ENCODE measurements at regions not wholly inside any gene's neighbourhood (a gene's known extent, or its start where the extent isn't known, plus 50 kb on each side); places are given as distances from the start of the nearest gene placed in this dataset.

DNA sequence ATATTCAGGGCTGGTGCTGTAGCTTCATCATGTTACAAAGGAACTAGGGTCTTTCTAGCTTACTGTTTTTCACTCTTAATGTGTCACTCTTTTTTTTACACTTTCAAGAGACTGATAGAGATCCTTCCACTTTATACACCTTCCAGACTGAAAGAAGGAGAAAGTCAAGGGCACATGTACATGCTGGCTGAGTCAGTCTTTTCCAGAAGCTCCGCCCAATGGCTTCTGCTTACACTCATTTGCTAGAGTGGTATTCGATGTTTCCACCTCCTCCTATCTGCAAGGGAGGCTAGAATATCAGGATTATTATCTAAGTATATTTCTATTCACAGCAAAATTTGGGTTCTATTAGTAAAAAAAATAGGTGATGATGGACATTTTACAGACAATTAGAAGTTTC, 325.8 kb upstream of the OR4E1 start:
- Histone ChIP-seq H3K9me3 (replicated peaks in 1 of 3) (no peaks in the 10 kb centered on the region), H3K4me3 (no peak overlapping the region), H3K27me3 (no peaks in the 10 kb centered on the region), H3K27ac (no peak overlapping the region), H3K36me3 (replicated peaks in 1 of 2) (no peaks in the 10 kb centered on the region), H3K4me1 (replicated peaks in 1 of 2) (no peaks in the 10 kb centered on the region)
- intact Hi-C loops (cut with DNase I): no loop called here
- WGBS, 4 donors: 31 to 56% (median 46%) methylated on average over 2 of the region's 2 CpGs
- DNase-seq: no peak
- TF ChIP-seq POLR2A (IDR thresholded peaks at IDR 0.05): no peak
- TF ChIP-seq, protein P1, sequence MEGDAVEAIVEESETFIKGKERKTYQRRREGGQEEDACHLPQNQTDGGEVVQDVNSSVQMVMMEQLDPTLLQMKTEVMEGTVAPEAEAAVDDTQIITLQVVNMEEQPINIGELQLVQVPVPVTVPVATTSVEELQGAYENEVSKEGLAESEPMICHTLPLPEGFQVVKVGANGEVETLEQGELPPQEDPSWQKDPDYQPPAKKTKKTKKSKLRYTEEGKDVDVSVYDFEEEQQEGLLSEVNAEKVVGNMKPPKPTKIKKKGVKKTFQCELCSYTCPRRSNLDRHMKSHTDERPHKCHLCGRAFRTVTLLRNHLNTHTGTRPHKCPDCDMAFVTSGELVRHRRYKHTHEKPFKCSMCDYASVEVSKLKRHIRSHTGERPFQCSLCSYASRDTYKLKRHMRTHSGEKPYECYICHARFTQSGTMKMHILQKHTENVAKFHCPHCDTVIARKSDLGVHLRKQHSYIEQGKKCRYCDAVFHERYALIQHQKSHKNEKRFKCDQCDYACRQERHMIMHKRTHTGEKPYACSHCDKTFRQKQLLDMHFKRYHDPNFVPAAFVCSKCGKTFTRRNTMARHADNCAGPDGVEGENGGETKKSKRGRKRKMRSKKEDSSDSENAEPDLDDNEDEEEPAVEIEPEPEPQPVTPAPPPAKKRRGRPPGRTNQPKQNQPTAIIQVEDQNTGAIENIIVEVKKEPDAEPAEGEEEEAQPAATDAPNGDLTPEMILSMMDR (IDR thresholded peaks at IDR 0.05): no peak

DNA sequence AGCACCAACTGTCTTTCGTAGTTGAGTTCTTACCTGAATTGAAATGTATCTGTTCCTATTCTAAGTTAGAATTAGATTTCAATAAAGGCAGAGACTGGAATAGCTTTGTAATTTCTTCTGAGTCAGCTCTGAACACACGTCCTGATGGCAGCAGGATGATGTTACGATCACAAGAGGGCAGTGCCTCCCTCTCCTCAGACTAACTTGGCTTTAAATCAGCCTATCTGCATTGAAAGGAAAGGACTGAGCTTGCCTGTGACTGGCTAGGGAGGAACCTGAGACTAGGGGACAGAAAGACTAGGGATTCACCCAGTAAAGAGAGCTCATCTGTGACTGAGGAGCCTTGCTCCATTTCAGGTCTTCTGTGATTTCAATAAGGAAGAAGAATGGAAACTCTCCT, 323.7 kb upstream of the OR4E1 start:
- no peaks in the 10 kb centered on the region for H3K9me3 ChIP-seq (replicated peaks in 1 of 3)
- H3K27me3 ChIP-seq: no peaks in the 10 kb centered on the region
- intact Hi-C loops (cut with DNase I): no loop called here
- peak in 1 of 7 donors; percentile 4 for DNase-seq
- WGBS, 4 donors: 35 to 51% (median 42%) methylated on average over 3 of the region's 3 CpGs
- TF ChIP-seq, protein P1 (IDR thresholded peaks at IDR 0.05): no peak
- TF ChIP-seq POLR2A (IDR thresholded peaks at IDR 0.05): no peak
- H3K27ac ChIP-seq: no peak overlapping the region
- H3K36me3 ChIP-seq (replicated peaks in 1 of 2): no peaks in the 10 kb centered on the region
- H3K4me1 ChIP-seq (replicated peaks in 1 of 2): no peaks in the 10 kb centered on the region
- H3K4me3 ChIP-seq: no peak overlapping the region

DNA sequence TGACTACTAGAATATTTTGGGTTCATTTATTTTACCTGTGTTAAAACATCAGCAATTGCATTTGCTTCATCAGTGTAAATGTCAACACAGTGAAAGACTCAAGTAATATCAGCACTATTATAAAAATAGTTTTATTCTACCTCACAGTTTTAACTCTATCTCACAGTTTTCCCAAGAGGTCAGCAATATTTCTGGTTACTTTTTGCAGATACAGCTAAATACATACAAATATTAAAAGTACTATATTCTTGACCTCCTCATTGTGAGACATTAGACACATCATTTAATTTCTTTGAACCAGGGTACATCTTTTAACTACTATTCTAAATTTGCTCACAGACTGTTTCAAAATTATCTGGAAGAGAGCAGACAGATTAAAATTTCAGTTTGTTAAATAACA, 321.7 kb upstream of the OR4E1 start:
- TF ChIP-seq, protein P1 (IDR thresholded peaks at IDR 0.05): no peak
- no peak for TF ChIP-seq POLR2A (IDR thresholded peaks at IDR 0.05)
- no peaks in the 10 kb centered on the region for H3K36me3 ChIP-seq (replicated peaks in 1 of 2)
- intact Hi-C loops (cut with DNase I): no loop called here
- no peaks in the 10 kb centered on the region for H3K27me3 ChIP-seq
- H3K4me1 ChIP-seq (replicated peaks in 1 of 2): no peaks in the 10 kb centered on the region
- H3K27ac ChIP-seq: no peak overlapping the region
- DNase-seq: no peak
- H3K4me3 ChIP-seq: no peak overlapping the region
- no peaks in the 10 kb centered on the region for H3K9me3 ChIP-seq (replicated peaks in 1 of 3)

DNA sequence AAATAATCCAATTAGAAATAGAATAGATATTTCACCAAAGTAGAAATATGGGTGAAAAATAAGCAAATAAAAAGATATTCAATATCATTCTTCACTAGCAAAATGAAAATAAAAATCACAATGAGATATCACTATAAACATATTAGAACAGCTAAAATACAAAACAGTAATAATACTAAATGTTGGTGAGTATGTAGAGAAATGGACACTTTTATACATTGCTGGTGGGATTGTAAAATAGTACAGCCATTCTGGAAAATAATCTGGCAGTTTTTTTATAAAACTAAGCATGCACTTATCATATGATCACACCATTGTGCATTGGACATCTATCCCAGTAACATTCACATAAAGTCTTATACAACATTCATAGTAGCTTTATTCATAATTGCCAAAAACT, 320.2 kb upstream of the OR4E1 start:
- Histone ChIP-seq H3K9me3 (replicated peaks in 1 of 3) (no peaks in the 10 kb centered on the region), H3K27me3 (no peaks in the 10 kb centered on the region), H3K4me3 (no peak overlapping the region), H3K36me3 (replicated peaks in 1 of 2) (no peaks in the 10 kb centered on the region), H3K27ac (no peak overlapping the region), H3K4me1 (replicated peaks in 1 of 2) (no peaks in the 10 kb centered on the region)
- intact Hi-C loops (cut with DNase I): no loop called here
- no peak for DNase-seq
- TF ChIP-seq POLR2A (IDR thresholded peaks at IDR 0.05): no peak
- TF ChIP-seq, protein P1 (IDR thresholded peaks at IDR 0.05): no peak

All from adrenal gland (tissue), 9 donors.